K562 (cell line): ENCODE measurements at regions not wholly inside any gene's neighbourhood (a gene's known extent, or its start where the extent isn't known, plus 50 kb on each side); places are given as distances from the start of the nearest gene placed in this dataset.

ENCODE experiments used
- ATAC-seq: fragments of 200-7000 bp; cut with Tn5 transposase; 3 replicates; pipeline ENCODE4 v1.9.1; 2020; ENCODE audit warnings: moderate library complexity
- BruUV-seq: library from RNA; stranded (reverse); fragments of 400-500 nt; replicated peaks from 2 replicates; lab custom pipeline; 2021; lab: Mats Ljungman, UMichigan
- CTCF ChIA-PET: fragments of 300-600 bp; formaldehyde crosslinking; extraction: SDS; loops from one replicate; lab custom pipeline; 2021; ENCODE audit warnings: low intra/inter-chr PET ratio; lab: Yijun Ruan, JAX
- POLR2A ChIA-PET: fragments of 300-600, 350-650 bp; sonication (Branson Sonifier 250); formaldehyde crosslinking; extraction: SDS; loops from one replicate; lab custom pipeline; 2021; ENCODE audit warnings: antibody characterized with exemption, inconsistent platforms; lab: Yijun Ruan, JAX
- DNase-seq, 4 experiments: peaks; one replicate each; pipeline versions ENCODE4 v3.0.0 to v3.0.0-alpha.2; 2011 to 2018; ENCODE audit warnings: low spot score in 3 of 4, mixed read lengths in 3 of 4; ENCODE audit errors: extremely low read depth in 1 of 4
- FAIRE-seq: peaks from 2 replicates; lab custom pipeline; 2011; peaks lifted over from hg19 to GRCh38; lab: Jason Lieb, UNC
- H2AFZ ChIP-seq: 2 replicates; pipeline ENCODE4 v1.6.0; 2011; ENCODE audit warnings: low read depth, low read length, control low read depth, inconsistent platforms
- H3K27ac ChIP-seq: fragments of 200-600 bp; 3 replicates; pipeline ENCODE4 v1.8.0; 2011; ENCODE audit warnings: low read depth, mild to moderate bottlenecking, control low read depth, inconsistent platforms, low read length, moderate library complexity, mixed read lengths; ENCODE audit errors: extremely low read depth
- H3K27me3 ChIP-seq, 2 experiments: fragments of 300-600 bp in 1 of 2; 2 replicates in 1 of 2; 3 replicates in 1 of 2; pipeline versions ENCODE4 v1.6.0 to v1.8.0; 2011; ENCODE audit warnings: inconsistent platforms in 2 of 2, low read length in 2 of 2, mild to moderate bottlenecking in 1 of 2, mixed read lengths in 1 of 2, moderate library complexity in 1 of 2; ENCODE audit not compliant: control insufficient read depth in 2 of 2, insufficient read depth in 2 of 2
- H3K36me3 ChIP-seq: fragments of 300-600 bp; 3 replicates; pipeline ENCODE4 v1.8.0; 2011; ENCODE audit warnings: mild to moderate bottlenecking, low read length, inconsistent platforms; ENCODE audit not compliant: control insufficient read depth, insufficient read depth
- H3K4me1 ChIP-seq, 2 experiments: fragments of 200-600 bp in 1 of 2; replicated peaks in 1 of 2; 2 replicates in 1 of 2; 3 replicates in 1 of 2; pipeline versions ENCODE4 v1.5.1 to v1.8.0; 2011; ENCODE audit warnings: inconsistent platforms in 2 of 2, low read length in 2 of 2, mild to moderate bottlenecking in 1 of 2, mixed read lengths in 1 of 2, moderate library complexity in 1 of 2; ENCODE audit not compliant: control insufficient read depth in 2 of 2, insufficient read depth in 2 of 2
- H3K4me2 ChIP-seq: 2 replicates; pipeline ENCODE4 v1.6.1; 2011; ENCODE audit warnings: low read length, control low read depth, inconsistent platforms, mixed read lengths; ENCODE audit not compliant: insufficient read depth
- H3K4me3 ChIP-seq: fragments of 200-600 bp; sonication (generic), shearing (Covaris generic); 2 replicates; pipeline ENCODE4 v1.5.1; 2016; ENCODE audit warnings: control low read depth, inconsistent platforms
- H3K79me2 ChIP-seq: fragments of 200-600 bp; 3 replicates; pipeline ENCODE4 v1.8.0; 2011; ENCODE audit warnings: low read length, inconsistent platforms; ENCODE audit not compliant: control insufficient read depth, insufficient read depth
- H3K9ac ChIP-seq, 2 experiments: 2 replicates each; pipeline versions ENCODE4 v1.6.0 to v1.6.1; 2011; ENCODE audit warnings: low read depth in 2 of 2, low read length in 2 of 2, control low read depth in 1 of 2, inconsistent platforms in 1 of 2, mild to moderate bottlenecking in 1 of 2, mixed read lengths in 1 of 2; ENCODE audit not compliant: insufficient read depth in 1 of 2
- H3K9me1 ChIP-seq: one replicate; pipeline ENCODE4 v1.6.0; 2011; ENCODE audit warnings: inconsistent platforms, mild to moderate bottlenecking, low read length, moderate library complexity; ENCODE audit not compliant: control insufficient read depth, insufficient read depth
- H3K9me3 ChIP-seq: replicated peaks from 2 replicates; pipeline ENCODE4 v1.5.1; 2011; ENCODE audit warnings: low read depth, low read length, inconsistent platforms; ENCODE audit not compliant: control insufficient read depth, insufficient read depth
- H4K20me1 ChIP-seq: replicated peaks from 2 replicates; pipeline ENCODE4 v1.6.1; 2011; ENCODE audit warnings: low read length, inconsistent platforms, mixed read lengths; ENCODE audit not compliant: control insufficient read depth, insufficient read depth
- MTF1 ChIP-seq: fragments of 250-450 bp; sonication (Bioruptor Pico); IDR thresholded peaks from 2 replicates; pipeline ENCODE4 v1.9.0; 2021; ENCODE audit warnings: moderate library complexity, mild to moderate bottlenecking, inconsistent platforms, borderline replicate concordance
- WGBS: fragments of 100-300 bp; shearing (Covaris generic); methylation state at CpG from one replicate; pipeline ENCODE4 v1.1.6; 2016; ENCODE audit warnings: low coverage, mixed read lengths; ENCODE audit not compliant: insufficient coverage; ENCODE audit errors: missing lambda C conversion rate; 5-methylcytosine and 5-hydroxymethylcytosine counted together
- in situ Hi-C: fragments of 300-500 bp; cut with MboI; formaldehyde crosslinking; loops from 4 replicates; pipeline ENCODE4 v1.15.0; 2018; ENCODE audit warnings: inconsistent platforms, mixed read lengths
- intact Hi-C: fragments of 100-400 bp; cut with micrococcal nuclease; formaldehyde crosslinking; loops from 2 replicates; pipeline ENCODE4 v1.14.2; 2022
- TF ChIP-seq, protein P1 (sequence below): fragments of 450-650 bp; IDR thresholded peaks from 2 replicates; pipeline ENCODE4 v1.6.1; 2016; ENCODE audit warnings: mild to moderate bottlenecking, moderate library complexity
- TF ChIP-seq, protein P2 (sequence below): fragments of 450-650 bp; IDR thresholded peaks from 2 replicates; pipeline ENCODE4 v1.6.1; 2017; ENCODE audit warnings: mild to moderate bottlenecking, moderate library complexity

DNA sequence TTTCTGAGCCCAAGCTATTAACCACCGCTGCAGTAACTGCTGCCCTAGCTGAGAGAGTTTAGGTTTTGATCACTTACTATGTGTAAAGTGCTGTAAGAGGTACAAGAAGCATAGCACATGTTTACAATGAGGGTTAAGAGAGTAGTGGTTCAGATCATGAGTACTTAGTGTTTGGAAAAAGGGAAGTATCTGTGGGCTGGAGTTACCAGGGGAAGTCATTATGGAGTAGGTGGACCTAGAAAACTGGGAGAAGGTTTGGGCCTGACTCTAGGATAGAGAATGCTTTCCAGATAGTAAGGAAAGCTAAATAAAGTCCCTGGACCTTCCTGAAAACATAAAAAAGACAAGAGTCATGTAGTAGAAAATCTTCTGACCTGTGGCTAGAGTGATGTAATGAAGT, 149.6 kb upstream of the PLXNA2 start:
- H3K4me1 ChIP-seq: no peaks in the 10 kb centered on the region
- no peak for ATAC-seq
- TF ChIP-seq, protein P1, sequence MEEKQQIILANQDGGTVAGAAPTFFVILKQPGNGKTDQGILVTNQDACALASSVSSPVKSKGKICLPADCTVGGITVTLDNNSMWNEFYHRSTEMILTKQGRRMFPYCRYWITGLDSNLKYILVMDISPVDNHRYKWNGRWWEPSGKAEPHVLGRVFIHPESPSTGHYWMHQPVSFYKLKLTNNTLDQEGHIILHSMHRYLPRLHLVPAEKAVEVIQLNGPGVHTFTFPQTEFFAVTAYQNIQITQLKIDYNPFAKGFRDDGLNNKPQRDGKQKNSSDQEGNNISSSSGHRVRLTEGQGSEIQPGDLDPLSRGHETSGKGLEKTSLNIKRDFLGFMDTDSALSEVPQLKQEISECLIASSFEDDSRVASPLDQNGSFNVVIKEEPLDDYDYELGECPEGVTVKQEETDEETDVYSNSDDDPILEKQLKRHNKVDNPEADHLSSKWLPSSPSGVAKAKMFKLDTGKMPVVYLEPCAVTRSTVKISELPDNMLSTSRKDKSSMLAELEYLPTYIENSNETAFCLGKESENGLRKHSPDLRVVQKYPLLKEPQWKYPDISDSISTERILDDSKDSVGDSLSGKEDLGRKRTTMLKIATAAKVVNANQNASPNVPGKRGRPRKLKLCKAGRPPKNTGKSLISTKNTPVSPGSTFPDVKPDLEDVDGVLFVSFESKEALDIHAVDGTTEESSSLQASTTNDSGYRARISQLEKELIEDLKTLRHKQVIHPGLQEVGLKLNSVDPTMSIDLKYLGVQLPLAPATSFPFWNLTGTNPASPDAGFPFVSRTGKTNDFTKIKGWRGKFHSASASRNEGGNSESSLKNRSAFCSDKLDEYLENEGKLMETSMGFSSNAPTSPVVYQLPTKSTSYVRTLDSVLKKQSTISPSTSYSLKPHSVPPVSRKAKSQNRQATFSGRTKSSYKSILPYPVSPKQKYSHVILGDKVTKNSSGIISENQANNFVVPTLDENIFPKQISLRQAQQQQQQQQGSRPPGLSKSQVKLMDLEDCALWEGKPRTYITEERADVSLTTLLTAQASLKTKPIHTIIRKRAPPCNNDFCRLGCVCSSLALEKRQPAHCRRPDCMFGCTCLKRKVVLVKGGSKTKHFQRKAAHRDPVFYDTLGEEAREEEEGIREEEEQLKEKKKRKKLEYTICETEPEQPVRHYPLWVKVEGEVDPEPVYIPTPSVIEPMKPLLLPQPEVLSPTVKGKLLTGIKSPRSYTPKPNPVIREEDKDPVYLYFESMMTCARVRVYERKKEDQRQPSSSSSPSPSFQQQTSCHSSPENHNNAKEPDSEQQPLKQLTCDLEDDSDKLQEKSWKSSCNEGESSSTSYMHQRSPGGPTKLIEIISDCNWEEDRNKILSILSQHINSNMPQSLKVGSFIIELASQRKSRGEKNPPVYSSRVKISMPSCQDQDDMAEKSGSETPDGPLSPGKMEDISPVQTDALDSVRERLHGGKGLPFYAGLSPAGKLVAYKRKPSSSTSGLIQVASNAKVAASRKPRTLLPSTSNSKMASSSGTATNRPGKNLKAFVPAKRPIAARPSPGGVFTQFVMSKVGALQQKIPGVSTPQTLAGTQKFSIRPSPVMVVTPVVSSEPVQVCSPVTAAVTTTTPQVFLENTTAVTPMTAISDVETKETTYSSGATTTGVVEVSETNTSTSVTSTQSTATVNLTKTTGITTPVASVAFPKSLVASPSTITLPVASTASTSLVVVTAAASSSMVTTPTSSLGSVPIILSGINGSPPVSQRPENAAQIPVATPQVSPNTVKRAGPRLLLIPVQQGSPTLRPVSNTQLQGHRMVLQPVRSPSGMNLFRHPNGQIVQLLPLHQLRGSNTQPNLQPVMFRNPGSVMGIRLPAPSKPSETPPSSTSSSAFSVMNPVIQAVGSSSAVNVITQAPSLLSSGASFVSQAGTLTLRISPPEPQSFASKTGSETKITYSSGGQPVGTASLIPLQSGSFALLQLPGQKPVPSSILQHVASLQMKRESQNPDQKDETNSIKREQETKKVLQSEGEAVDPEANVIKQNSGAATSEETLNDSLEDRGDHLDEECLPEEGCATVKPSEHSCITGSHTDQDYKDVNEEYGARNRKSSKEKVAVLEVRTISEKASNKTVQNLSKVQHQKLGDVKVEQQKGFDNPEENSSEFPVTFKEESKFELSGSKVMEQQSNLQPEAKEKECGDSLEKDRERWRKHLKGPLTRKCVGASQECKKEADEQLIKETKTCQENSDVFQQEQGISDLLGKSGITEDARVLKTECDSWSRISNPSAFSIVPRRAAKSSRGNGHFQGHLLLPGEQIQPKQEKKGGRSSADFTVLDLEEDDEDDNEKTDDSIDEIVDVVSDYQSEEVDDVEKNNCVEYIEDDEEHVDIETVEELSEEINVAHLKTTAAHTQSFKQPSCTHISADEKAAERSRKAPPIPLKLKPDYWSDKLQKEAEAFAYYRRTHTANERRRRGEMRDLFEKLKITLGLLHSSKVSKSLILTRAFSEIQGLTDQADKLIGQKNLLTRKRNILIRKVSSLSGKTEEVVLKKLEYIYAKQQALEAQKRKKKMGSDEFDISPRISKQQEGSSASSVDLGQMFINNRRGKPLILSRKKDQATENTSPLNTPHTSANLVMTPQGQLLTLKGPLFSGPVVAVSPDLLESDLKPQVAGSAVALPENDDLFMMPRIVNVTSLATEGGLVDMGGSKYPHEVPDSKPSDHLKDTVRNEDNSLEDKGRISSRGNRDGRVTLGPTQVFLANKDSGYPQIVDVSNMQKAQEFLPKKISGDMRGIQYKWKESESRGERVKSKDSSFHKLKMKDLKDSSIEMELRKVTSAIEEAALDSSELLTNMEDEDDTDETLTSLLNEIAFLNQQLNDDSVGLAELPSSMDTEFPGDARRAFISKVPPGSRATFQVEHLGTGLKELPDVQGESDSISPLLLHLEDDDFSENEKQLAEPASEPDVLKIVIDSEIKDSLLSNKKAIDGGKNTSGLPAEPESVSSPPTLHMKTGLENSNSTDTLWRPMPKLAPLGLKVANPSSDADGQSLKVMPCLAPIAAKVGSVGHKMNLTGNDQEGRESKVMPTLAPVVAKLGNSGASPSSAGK: no peak
- TF ChIP-seq, protein P2, sequence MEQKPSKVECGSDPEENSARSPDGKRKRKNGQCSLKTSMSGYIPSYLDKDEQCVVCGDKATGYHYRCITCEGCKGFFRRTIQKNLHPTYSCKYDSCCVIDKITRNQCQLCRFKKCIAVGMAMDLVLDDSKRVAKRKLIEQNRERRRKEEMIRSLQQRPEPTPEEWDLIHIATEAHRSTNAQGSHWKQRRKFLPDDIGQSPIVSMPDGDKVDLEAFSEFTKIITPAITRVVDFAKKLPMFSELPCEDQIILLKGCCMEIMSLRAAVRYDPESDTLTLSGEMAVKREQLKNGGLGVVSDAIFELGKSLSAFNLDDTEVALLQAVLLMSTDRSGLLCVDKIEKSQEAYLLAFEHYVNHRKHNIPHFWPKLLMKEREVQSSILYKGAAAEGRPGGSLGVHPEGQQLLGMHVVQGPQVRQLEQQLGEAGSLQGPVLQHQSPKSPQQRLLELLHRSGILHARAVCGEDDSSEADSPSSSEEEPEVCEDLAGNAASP: no peak
- no peak for TF ChIP-seq MTF1
- TF ChIP-seq, all 486 proteins: peak for 0
- Histone ChIP-seq H4K20me1 (no peaks in the 10 kb centered on the region), H3K27me3 (no peaks in the 10 kb centered on the region), H2AFZ (no peak overlapping the region), H3K9me1 (no peaks in the 10 kb centered on the region), H3K79me2 (no peaks in the 10 kb centered on the region), H3K27ac (no peak overlapping the region), H3K4me2 (no peak overlapping the region), H3K4me3 (no peak overlapping the region), H3K36me3 (no peaks in the 10 kb centered on the region), H3K9me3 (no peaks in the 10 kb centered on the region), H3K9ac (no peak overlapping the region)
- 0% methylated on average over 1 of the region's 1 CpG for WGBS
- intact Hi-C loops (no loop called here), in situ Hi-C loops (no loop called here)
- no peak for DNase-seq
- no peak for FAIRE-seq
- no TSS peak for BruUV-seq
- POLR2A ChIA-PET: no interaction called here
- CTCF ChIA-PET: no interaction called here
